ENCODE measurements at regions not wholly inside any gene's neighbourhood (a gene's known extent, or its start where the extent isn't known, plus 50 kb on each side); places are given as distances from the start of the nearest gene placed in this dataset.
"Not testable (repeated sequence)": the region's sequence is repeated elsewhere in the genome, so short reads cannot be mapped to it uniquely, and the experiment has no call there.

DNA sequence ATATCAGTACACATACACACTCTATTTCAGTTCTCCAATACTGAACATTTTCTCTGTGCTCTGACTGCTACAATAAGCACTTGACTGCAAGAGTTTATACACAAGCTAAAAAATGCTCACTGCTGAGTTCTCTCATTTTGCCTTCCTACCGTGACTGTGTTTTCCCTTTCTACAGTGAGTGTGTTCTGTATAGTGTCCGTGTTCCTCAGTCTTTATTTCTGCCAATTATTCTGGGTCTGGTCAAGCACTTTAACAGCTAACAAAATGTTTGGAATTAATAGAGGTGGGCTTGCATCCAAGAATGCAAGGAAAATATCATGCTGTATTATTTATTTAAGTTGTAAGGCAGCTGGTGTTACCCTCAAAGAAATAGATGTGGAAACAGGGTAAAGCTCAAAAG is 217.0 kb upstream of the NREP start:
- no peak for DNase-seq

DNA sequence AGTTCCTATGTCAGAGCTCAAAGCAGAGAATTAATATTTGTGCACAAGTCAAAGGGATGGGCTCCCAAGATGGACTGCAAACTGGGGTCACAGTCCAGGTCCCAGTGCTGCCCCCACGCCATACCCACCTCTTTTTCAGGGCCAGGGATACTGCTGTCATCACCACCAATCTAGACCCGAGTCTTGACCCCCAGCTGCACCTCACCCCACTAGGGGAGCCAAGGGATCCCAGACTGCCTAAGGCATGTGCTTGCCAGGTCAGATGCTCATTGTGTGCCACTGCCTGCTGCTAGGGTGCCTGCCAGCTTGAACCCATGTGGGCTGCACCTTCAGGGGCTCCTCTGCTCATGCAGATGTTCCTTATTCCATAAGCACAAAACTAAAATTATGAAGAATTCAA is 215.6 kb upstream of the NREP start:
- no peak for DNase-seq

DNA sequence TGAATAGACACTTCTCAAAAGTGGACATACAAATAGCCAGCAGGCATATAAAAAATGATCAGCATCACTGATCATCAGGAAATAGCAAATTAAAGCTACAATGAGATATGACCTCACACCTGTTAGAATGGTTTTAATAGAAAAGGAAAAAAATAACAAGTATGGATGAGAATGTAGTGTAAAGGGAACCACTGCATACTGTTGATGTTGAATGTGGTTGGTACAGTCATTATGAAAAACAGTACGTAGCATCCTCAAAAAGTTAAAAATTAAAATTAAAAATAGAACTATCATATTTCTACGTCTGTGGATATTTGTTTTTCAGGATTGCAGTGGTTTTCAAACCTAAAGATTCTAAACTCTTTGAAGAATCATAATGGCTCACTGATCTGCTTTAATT is 215.1 kb upstream of the NREP start:
- DNase-seq: no peak

DNA sequence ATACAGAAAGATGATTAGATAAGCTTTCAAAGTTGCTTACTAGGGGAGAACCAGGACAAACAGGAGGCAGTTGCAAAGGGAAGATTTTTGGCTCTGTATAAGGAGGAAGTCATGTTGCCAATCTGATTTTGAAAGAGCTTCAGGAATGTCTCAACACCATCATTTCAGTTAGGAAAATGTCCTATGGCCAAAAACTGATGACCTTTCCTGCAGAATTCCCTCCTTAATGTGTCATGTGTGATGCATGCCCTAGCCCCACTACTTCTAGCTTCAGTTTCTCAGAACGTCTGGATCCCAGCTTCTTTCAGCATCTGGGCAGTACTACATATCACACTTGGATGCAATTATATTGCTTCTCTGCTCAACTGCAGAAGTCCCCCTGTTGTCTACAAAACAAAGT is 211.5 kb upstream of the NREP start:
- DNase-seq: no peak

DNA sequence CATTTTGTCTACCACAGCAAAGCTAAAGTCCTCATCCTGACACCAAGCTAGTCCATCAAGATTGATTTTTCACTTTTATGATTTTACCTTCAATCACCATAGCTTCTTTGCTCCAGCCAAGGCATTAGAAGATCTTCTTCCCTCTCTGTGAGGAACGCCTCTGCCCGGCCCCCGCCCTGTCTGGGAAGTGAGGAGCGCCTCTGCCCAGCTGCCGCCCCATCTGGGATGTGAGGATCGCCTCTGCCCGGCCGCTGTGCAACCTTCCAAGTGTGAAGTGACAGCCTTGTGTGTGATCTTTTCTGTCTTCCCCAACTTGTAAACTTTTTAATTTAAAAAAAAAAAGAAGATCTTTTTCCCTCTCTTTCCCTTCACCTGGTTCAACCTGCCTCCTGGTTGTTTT is 210.5 kb upstream of the NREP start:
- no peak for DNase-seq

DNA sequence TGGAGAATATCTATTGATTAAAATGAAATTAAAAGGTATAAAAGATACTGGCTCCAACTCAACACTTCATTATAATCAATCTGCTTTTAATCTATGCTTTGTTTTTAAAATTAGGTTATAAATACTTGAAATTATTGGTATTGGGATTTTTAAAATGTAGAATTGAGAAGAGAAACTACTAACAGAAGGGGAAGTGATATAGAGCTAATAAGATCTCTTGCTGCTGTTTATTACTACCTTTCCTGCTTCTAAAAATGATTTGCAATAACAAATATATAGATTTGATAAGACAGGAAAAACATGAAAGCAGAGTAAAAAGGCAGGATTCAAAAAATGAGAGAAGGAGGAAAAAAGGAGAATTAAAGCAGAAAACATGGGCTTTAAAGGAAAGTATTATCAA is 209.3 kb upstream of the NREP start:
- no peak for DNase-seq

DNA sequence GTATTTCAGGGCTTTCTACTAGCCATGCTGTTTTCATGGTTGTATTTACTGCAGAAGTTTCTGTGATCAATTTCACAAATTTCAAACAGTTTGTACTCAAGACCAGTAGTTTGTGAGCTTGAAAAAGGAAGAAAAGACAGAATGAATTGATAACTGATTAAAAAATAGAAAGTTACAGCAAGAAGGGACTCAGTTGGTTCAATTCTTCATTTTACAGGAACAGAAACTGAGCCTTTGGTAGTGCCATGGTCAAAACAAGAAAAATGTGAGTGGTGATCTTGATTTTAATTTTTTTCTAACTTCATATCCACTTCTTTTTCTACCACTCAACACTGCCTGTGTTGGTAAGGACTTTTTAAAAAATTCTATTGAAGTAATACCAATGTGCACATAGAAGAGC is 206.6 kb upstream of the NREP start:
- DNase-seq: no peak

DNA sequence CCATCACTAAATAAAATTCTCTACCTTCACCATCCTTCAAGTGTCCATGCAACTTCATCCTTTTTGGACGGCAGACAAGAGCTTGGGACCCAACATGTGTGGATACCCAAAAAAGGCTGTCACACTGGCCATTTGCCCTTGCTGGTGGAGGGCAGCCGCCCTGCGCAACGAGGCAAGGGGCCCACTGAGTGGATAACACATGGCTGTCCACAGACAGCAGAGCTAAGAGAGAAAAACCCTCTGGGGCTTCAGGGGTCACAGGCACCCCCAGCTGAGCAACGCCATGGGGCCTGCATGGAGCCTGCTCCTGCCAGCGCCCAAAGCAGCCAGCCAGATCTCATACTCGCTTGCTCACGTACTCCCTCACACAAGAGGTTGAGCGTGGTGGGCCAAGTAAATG is 205.9 kb upstream of the NREP start:
- no peak for DNase-seq

DNA sequence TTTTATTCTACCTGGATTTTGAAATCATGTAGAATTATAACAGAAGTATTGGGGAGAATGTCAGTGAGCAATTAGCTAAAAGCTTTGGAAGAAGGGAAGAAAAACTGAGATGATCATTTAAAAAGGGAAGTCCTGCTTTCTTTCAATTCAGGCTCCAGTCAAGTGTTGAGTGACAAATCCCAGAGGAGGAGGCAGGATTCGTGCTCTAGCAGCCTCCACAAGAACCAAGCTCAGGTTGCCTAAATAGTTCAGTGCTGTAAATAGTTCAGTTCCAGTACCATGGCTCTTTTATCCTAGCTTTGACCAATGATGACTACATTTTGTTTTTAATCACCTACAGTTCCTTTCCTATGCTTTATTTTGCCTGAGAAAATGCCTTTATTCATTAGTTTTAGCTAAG is 204.9 kb upstream of the NREP start:
- no peak for DNase-seq

DNA sequence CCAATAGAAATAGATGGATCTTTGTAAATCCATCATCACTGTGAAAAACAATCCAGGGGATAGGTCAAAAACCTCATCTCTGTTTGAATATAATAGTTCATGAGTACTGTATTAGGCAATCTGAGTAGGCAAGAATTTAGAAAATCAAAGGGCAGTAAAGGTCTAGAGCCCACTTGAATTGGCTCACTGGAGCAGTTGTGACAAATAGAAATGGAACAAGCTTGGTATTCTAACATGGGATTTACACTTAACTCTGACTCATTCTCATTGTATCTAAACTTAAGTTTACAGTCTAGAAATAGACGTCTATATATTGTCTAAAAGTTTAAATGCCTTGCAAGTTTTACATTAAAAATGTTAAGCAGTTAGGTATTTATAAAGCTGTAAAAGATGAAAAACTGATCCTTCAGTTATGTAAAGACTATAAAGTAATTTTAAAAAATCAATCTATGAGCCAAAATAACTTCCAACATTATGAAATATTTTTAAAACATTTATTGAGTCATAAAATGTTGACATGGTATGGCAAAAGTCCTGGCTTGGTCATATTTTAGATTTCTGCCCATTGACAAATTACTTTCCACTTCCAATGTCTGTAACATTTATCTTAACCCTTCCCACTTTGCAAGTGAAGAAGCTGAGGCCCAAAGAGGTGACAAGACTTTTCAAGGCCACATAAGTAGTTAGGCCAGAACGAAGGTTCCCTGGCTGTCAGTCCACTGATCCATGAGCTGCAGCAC is 203.7 kb upstream of the NREP start:
- no peak for DNase-seq

DNA sequence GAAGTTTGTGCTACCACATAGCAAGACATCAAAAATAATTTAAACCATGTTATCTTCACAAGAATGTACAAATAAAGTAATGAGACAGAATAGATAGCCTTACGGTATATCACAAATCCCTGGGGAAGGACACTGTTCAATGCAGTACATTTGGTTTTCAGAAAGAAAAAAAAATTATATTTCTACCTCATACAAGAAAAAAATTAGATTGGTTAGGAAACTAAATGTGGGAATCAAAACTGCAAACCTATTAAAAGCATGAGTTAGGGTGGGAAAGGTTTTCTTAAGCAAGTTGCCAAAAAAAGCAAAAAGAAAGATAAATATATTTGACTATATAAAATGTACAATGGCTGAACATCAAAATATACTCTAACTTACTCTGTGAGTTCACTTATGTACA is 201.9 kb upstream of the NREP start:
- DNase-seq: no peak

DNA sequence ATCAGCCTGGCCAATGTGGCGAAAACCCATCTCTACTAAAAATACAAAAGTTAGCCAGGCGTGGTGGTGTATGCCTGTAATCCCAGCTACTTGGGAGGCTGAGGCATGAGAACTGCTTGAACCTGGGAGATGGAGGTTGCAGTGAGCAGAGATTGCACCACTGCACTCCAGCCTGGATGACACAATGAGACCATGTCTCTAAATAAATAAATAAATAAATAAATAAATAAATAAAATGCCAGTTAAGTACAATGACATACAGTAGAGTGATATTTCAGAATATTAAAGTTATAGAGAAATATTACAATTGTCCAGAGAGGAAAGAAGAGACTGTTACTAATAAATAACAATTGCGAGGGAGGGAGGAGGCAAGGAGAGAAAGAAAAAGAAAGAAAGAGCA is 199.8 kb upstream of the NREP start:
- not testable (repeated sequence) for DNase-seq

DNA sequence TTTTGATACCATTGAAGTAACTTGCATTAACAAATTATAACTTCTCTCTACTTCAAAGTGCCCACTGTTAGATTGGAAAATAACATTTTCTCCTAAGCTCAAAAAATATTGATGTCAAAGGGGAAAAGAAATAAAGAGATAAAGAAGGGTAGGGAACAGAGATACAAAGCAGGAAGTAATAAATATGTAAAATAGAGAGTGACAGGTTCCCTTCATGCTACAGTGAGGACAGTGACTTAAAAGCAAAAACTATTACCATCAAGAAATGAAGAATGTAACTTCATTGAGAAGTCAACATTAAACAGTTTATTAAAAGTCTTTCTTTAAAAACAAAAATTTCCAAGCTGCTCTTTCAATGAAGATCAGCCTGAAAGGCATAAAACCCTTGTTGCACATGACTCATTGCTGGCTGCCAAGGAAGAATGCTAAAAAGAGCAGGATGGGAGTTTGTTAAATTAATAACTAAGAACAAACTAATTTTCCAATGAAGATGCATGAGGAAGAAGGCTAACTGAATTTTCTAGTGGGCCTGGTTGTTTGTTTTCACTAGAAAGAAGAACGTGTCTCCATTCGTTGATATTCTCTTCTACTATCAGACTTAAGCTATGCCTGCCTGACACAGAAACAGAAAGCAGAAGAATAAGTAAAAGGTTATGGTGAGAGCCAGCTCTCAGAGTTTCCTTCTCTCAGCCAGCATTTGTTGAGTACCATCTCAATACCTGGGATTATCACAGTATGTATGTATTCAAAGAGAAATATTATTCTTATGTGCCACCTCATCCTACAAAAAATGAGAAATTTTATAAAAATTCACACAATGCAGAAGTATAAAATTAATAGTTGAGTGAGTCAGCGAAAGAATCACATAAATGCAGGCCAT is 197.8 kb upstream of the NREP start:
- DNase-seq: peak; percentile 69

DNA sequence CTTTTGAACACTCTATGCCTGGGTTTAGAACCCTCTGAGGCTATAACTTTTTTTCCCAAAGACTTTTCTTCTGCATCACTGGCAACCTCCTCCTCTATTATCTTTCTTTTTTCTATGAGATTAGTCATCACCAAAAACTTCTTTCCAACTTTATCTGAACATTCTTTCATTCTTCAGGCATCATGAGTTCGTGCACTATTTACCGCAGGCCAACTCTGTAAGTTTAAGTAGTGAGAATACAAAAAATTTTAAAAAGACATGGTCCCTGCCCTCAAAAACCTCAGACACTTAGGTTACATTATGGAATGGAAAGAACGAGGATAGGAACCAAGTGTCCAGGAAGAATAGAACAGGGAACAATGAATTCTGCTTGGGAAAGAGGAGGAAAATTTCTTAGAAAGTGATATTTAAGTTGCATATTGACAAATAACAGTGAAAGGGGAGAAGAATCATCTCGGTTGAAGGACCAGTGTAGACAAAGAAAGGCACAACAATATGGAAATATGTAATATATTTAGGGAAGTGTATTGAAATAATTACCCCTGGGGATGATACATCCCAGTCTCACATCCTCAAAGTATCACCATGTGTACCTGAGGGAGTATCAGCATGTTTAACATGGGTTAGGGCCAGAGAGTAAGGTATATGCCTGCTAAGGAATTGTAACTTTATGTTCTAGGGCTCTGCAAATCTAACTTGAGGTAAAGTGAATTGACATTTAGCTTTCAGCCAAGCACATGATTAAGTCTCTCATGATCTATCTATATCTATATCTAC is 196.5 kb upstream of the NREP start:
- peak; percentile 58 for DNase-seq

DNA sequence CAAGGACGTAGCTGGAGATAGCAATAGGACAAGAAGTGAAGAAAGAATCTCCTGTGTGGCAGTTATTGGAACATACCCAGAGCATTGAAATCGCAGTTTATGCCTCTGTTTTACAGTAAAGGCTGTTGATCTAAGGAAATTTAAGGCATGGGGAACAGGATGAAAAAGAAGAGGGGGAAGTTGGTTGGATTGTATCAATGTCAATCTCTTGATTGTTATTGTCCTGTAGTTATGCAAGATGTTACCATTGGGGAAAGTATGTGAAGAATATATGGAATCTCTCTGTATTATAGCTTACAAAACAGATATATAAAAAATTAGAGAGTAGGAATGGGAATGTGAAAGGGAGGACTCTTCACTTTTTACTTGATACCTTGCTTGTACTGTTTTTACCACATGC is 195.6 kb upstream of the NREP start:
- DNase-seq: no peak

DNA sequence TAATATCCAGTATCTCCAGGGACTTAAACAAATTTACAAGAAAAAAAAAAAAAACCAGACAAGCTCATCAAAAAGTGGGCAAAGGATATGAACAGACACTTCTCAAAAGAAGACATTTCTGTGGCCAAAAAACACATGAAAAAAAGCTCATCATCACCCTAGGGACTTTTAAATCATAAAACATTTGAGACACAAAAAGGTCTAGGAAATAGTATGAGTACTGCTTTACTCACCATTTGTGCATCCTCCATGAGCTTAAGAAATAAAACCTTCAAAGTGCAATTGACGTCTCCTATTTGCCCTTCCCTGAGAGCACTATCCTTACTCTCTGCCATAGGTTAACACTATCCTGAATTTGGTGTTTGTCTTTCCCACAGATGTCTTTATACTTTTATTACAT is 193.7 kb upstream of the NREP start:
- DNase-seq: no peak

DNA sequence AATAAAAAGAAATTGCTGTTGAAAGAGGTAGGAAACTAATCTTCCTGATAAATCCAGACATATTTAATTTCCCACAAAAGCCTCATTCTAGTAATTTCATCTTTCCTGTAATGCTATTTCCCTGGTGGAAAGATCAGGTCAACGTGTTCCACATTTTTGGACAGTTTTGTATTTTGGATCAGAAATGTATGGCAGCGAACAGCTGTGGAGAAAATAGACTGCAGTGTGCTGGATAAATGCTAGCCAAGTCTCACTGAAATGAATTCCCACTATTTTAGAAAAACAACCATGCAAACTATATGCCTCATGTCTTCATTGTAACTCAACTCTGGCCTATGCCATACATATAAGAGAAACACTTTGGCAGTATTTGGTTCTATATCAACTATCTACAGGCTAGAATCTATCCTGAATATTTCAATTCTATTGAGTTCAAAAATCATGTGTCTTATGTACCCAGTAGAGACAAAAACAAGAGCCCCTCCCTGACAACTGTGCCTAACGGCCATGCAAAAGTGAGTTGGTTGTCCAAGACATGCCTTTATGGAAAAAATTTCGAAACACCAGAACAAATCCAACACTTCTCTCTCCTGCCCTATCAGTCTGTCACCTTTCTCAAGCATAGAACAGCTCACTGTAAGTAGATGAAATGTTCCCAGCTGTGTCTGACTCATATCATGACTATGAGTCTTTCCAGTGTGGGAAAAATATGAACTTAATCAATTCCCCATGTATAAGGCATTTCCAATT is 191.3 kb upstream of the NREP start:
- DNase-seq: peak; percentile 45

DNA sequence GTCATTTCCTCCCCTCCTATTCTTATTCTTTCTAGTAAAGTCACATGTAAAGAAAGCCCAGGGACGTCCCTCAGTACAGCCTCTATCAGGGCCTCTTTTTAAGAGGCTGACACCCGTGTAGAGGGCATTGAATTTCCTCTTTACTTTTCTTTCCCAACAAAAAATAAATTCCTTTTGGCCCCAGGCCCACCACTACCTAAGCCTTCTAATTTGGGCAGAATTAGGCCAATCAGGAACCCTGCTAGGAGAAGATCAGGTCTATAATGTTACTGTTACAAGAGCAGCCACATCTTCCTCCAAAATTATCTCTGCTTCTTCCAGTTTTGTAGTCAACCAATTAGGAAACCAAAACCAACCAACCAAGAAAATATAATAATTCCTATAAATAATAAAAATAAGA is 189.6 kb upstream of the NREP start:
- DNase-seq: no peak

DNA sequence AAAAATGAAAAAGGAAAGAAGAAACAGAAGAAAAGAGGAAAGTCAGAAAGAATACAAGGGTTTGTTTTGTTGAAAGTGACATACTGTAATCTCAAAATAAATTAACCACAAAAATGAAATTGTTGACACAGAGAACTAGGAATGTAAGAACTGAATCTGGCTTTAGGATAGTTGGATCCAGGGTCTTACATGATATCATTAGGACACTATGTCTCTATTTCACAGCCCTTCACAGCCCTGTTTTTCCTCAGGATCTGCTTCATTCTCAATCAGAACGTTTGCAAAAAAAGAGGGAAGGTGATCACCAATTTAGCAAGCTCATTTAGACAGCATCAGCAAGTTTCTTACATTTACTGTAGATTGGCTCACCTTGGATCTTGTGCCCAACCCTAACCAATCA is 188.5 kb upstream of the NREP start:
- no peak for DNase-seq

DNA sequence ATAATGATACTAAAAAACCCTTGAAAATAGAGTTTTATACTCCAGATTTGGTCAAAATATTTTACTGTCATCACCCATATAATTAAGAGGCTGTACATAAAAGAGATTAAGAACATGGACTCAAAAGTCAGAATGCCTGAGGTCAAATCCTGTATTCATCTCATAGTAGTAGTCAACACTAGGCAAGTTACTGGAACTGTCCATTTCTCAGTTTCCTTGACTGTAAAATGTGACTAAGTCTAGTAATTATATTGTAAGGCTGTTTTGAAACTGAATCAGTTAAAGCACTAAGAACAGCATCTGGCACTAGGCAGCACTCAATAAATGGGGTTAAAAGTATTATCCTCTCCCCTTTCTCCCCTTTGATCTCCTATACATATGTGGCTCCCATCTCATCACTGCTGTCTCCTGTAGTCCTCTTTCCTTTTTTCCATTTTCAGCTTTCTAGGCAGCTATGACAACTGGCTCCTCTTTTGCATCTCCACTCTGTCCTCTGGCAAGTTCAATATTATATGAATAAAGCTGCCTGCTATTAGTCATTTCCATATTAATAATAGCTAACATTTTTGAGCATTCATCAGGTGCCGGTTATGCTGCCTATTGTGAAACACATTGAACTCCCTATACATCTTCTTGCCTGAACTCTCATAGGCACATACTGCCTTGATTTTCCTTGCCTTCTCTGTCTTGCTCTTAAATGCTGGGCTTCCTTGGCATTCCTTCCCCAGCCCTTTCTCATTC is 185.8 kb upstream of the NREP start:
- no peak for DNase-seq

DNA sequence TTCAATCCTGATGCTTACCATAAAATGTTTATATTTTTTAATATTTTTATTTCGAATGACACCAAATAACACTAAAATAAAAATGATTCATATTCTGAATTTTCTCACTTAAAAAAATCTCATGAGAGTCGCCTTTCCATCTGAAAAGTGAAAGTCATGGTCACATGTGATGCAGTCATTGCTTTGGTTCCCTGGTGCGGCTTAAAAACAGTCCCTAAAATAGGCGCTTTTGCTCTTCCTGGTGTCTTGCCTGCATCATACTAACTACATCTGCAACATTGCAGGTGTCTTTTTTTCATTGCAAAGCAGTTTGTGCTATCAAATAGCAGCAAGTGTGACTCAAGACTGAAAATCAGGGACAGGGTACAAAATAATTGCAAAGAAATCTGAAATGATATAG is 185.2 kb upstream of the NREP start:
- DNase-seq: no peak

DNA sequence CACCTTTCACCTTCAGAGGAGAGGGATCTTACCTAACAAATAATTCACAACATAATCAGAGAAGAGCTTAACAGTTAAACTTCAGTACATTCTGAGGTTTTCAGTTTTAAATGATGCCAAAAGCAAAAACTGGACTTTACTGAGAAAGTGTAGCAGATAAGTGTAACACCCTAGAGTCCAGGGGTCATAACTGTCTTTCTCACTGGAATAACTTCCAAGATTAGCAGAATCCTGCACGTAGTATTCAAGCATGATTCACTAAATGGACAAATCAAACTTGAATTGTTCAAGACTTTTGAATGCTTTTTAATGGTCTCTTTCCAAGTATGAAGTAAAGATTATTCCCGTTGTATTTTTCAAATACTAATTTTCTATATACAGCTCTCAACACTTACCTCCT is 180.1 kb upstream of the NREP start:
- DNase-seq: no peak
